IgD-negative memory B cell (primary cell): ENCODE measurements at regions not wholly inside any gene's neighbourhood (a gene's known extent, or its start where the extent isn't known, plus 50 kb on each side); places are given as distances from the start of the nearest gene placed in this dataset.

Experiments
- H3K27ac Mint-ChIP-seq, 3 donors: one replicate each; pipeline ENCODE4 v1.8.0; 2020 to 2022; ENCODE audit warnings: mild to moderate bottlenecking in 3 of 3, mixed read lengths in 3 of 3, moderate library complexity in 1 of 3
- H3K27me3 Mint-ChIP-seq: one replicate; pipeline ENCODE4 v1.8.0; 2021; ENCODE audit warnings: mixed read lengths
- H3K36me3 Mint-ChIP-seq: one replicate; pipeline ENCODE4 v1.8.0; 2020; ENCODE audit warnings: mild to moderate bottlenecking, mixed read lengths
- H3K4me1 Mint-ChIP-seq, 3 donors: one replicate each; pipeline ENCODE4 v1.8.0; 2020 to 2022; ENCODE audit warnings: mixed read lengths in 3 of 3, mild to moderate bottlenecking in 1 of 3
- H3K4me3 Mint-ChIP-seq, 4 donors: one replicate each; pipeline ENCODE4 v1.8.0; 2020 to 2022; ENCODE audit warnings: mild to moderate bottlenecking in 4 of 4, mixed read lengths in 4 of 4, moderate library complexity in 3 of 4
- H3K9me3 Mint-ChIP-seq, 3 donors: one replicate each; pipeline ENCODE4 v1.8.0; 2020 to 2021; ENCODE audit warnings: mixed read lengths in 3 of 3, mild to moderate bottlenecking in 1 of 3

DNA sequence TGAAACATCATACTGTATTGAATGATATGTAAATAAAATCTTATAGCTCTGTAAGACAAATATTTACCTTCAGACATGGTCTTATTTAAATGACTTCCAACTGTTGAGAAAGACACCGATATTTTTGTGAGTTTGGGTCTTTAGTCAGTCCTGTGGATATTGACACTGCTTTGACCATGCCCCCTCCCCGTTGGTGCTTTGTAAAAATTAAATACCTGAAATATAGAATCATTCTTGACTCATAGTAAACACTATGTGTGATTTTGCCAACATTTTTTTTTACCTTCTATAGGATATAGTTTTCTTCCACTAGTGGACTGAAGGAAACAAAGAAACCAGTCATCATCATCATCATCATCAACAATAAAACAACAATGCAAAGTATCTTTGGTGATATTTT lies 114.3 kb upstream of the HS3ST1 start:
- Mint-ChIP-seq H3K4me3 (no peak overlapping the region), H3K36me3 (no peaks in the 10 kb centered on the region), H3K4me1 (peaks cover 8 to 16% (median 12%) of the 10 kb centered on the region in 3 donors), H3K27me3 (no peaks in the 10 kb centered on the region), H3K9me3 (no peaks in the 10 kb centered on the region), H3K27ac (no peak overlapping the region)

DNA sequence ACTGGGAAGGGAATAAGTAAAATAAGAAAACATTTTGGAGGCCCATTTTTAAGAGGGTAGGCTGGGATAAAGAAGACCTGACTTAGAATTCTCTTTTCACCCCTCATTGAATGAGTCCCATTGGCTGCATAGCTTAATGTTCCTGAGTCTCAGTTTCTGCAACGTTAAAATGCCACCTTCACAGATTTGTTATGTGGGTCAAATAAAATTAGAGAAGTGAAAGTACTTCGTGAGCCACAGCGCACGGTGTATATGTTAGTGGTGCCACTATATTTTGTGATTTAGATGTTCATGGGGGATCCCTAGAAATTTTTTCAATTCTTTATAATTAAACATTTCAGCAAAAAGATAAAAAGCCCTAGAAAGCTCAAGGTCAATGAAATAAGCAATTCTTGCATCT lies 109.2 kb upstream of the HS3ST1 start:
- Mint-ChIP-seq H3K4me3 (peak overlapping the region in 2 of 4 donors; percentile 2 to 20), H3K9me3 (peaks cover 0 to 2% (median 0%) of the 10 kb centered on the region in 3 donors), H3K27ac (no peak overlapping the region), H3K4me1 (peaks cover 7 to 11% (median 10%) of the 10 kb centered on the region in 3 donors), H3K36me3 (peaks cover 3% of the 10 kb centered on the region), H3K27me3 (peaks cover 5% of the 10 kb centered on the region)

DNA sequence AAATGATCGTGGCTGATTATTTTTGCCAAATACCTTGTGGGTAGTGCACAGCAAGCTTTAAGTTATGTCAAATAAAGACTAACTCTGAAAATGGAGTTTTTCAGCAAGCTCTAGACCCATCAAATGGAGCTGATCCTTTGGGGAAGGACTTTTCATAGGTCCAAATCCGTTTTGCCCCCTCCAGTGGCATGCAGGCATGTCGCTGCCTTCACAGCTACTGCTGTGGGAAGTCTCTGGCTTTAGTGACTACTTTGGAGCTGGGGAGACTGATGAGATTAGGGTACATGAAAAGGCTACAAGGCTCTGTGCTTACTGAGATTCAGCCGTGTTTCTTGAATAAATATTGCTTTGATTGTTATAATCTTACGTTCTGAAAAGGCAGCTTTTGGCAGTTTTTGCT lies 106.6 kb upstream of the HS3ST1 start:
- Mint-ChIP-seq H3K27me3 (peaks cover 5% of the 10 kb centered on the region), H3K4me1 (peaks cover 7 to 11% (median 10%) of the 10 kb centered on the region in 3 donors), H3K36me3 (peaks cover 3% of the 10 kb centered on the region), H3K9me3 (peaks cover 2 to 5% (median 2%) of the 10 kb centered on the region in 3 donors), H3K4me3 (no peak overlapping the region), H3K27ac (no peak overlapping the region)

- Mint-ChIP-seq H3K27me3 (peaks cover 5% of the 10 kb centered on the region), H3K36me3 (peaks cover 3% of the 10 kb centered on the region), H3K27ac (no peak overlapping the region), H3K4me3 (no peak overlapping the region), H3K4me1 (peaks cover 7 to 11% (median 10%) of the 10 kb centered on the region in 3 donors), H3K9me3 (peaks cover 2 to 8% (median 5%) of the 10 kb centered on the region in 3 donors)
These were observed 106.1 kb upstream of the HS3ST1 start for GRCh38 chr4:11534623-11535302.

GRCh38 chr4:11532138-11532537 lies 103.4 kb upstream of the HS3ST1 start:
- Mint-ChIP-seq H3K4me3 (no peak overlapping the region), H3K27me3 (peaks cover 5% of the 10 kb centered on the region), H3K36me3 (peaks cover 3% of the 10 kb centered on the region), H3K9me3 (peaks cover 2 to 8% (median 5%) of the 10 kb centered on the region in 3 donors), H3K27ac (no peak overlapping the region), H3K4me1 (no peaks in the 10 kb centered on the region)

- no peaks in the 10 kb centered on the region for H3K4me1 Mint-ChIP-seq
- H3K9me3 Mint-ChIP-seq, result peaks cover 2 to 8% (median 6%) of the 10 kb centered on the region in 3 donors
- H3K4me3 Mint-ChIP-seq, result no peak overlapping the region
- no peaks in the 10 kb centered on the region for H3K36me3 Mint-ChIP-seq
- no peak overlapping the region for H3K27ac Mint-ChIP-seq
- H3K27me3 Mint-ChIP-seq, result peaks cover 1% of the 10 kb centered on the region
These were observed 101.0 kb upstream of the HS3ST1 start for GRCh38 chr4:11529625-11530201.

GRCh38 chr4:11525085-11525484 lies 96.4 kb upstream of the HS3ST1 start:
- H3K36me3 Mint-ChIP-seq, result no peaks in the 10 kb centered on the region
- H3K27me3 Mint-ChIP-seq, result no peaks in the 10 kb centered on the region
- no peak overlapping the region for H3K27ac Mint-ChIP-seq
- no peaks in the 10 kb centered on the region for H3K4me1 Mint-ChIP-seq
- no peak overlapping the region for H3K4me3 Mint-ChIP-seq
- peaks cover 0 to 3% (median under 1%) of the 10 kb centered on the region in 3 donors for H3K9me3 Mint-ChIP-seq

- Mint-ChIP-seq H3K4me3 (no peak overlapping the region), H3K27me3 (peaks cover 6% of the 10 kb centered on the region), H3K36me3 (no peaks in the 10 kb centered on the region), H3K4me1 (peaks cover 0 to 2% (median 0%) of the 10 kb centered on the region in 3 donors), H3K27ac (no peak overlapping the region), H3K9me3 (no peaks in the 10 kb centered on the region)
These were observed 90.1 kb upstream of the HS3ST1 start for GRCh38 chr4:11518754-11519153.

DNA sequence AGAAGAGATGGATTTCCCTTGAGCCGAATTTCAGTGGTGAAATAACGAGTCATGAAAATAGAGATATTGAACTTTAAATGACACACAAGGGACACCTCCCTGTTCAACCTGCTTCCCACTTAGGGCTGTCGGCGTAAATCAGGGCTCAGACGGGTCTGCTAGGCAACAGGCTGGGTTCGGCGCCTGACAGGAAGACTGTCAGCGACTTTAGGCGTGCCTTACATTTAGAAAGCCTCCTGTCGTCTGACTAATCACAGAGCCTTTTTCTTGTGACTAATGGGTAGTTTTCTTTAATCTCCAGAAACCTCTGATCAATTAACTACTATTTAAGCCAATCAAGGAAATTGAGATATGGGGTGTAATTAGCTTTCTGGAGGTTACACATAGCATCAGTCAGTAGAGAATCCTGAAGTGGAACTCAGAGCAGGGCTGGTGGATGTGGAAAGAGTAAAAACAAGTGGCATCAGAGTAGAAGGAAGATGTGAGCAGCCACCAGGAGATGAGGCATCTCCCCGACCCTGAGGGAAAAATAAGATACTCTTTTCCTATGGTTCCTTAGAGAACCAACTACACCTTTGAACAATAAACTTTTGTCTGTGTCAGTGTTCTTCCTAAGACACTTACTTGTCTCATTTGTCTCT lies 86.2 kb upstream of the HS3ST1 start:
- no peak overlapping the region for H3K27ac Mint-ChIP-seq
- peaks cover 0 to 5% (median 3%) of the 10 kb centered on the region in 3 donors for H3K4me1 Mint-ChIP-seq
- H3K4me3 Mint-ChIP-seq, result no peak overlapping the region
- H3K27me3 Mint-ChIP-seq, result peaks cover 12% of the 10 kb centered on the region
- peaks cover 4% of the 10 kb centered on the region for H3K36me3 Mint-ChIP-seq
- H3K9me3 Mint-ChIP-seq, result no peaks in the 10 kb centered on the region

GRCh38 chr4:11514003-11514402 lies 85.3 kb upstream of the HS3ST1 start:
- H3K9me3 Mint-ChIP-seq, result no peaks in the 10 kb centered on the region
- no peak overlapping the region for H3K27ac Mint-ChIP-seq
- H3K27me3 Mint-ChIP-seq, result peaks cover 12% of the 10 kb centered on the region
- H3K4me3 Mint-ChIP-seq, result no peak overlapping the region
- H3K4me1 Mint-ChIP-seq, result peaks cover 0 to 12% (median 8%) of the 10 kb centered on the region in 3 donors
- H3K36me3 Mint-ChIP-seq, result peaks cover 4% of the 10 kb centered on the region

- Mint-ChIP-seq H3K9me3 (no peaks in the 10 kb centered on the region), H3K36me3 (peaks cover 4% of the 10 kb centered on the region), H3K27me3 (peaks cover 13% of the 10 kb centered on the region), H3K4me1 (peaks cover 0 to 10% (median 8%) of the 10 kb centered on the region in 3 donors), H3K4me3 (no peak overlapping the region), H3K27ac (no peak overlapping the region)
These were observed 84.2 kb upstream of the HS3ST1 start for GRCh38 chr4:11512871-11513270.

DNA sequence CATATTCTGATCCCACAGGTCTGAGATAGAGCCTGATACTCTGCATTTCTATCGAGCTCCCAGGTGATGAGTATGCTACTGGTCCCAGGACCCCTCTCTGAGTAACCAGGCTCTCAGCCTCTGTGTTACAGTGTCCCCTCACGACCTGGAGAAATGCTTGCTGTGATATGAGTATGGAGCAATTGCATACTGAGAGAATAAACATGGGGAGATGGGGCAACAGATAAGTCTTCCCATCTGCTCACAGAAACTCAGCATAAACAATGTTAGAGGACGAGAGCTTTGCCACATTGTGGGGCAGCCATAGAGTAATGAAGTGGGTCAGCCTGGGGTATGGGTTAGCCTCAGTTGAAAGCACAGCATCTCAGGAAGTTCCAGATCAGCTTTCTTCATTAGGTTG lies 82.6 kb upstream of the HS3ST1 start:
- peaks cover 4% of the 10 kb centered on the region for H3K36me3 Mint-ChIP-seq
- H3K27me3 Mint-ChIP-seq, result peaks cover 14% of the 10 kb centered on the region
- H3K27ac Mint-ChIP-seq, result no peak overlapping the region
- peaks cover 0 to 4% (median 0%) of the 10 kb centered on the region in 3 donors for H3K9me3 Mint-ChIP-seq
- H3K4me3 Mint-ChIP-seq, result no peak overlapping the region
- H3K4me1 Mint-ChIP-seq, result peaks cover 0 to 10% (median 8%) of the 10 kb centered on the region in 3 donors

DNA sequence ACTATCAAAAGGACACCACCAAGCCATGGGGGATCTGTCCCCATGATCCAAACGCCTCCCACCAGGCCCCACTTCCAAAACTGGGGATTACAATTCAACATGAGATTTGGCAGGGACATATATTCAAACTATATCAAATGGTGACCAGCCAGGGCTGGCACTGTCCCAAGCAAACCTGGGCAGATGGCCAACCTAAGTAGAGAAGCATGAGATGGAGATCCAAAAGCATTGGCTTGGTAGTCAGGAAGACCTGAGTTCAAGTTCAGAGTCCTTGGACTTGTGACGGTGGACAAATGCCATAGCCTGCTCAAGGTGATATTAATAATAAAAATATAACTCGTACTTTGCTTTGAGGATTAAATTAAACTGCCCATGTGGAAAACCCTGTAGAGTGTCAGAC lies 79.2 kb upstream of the HS3ST1 start:
- peaks cover 0 to 10% (median 10%) of the 10 kb centered on the region in 3 donors for H3K4me1 Mint-ChIP-seq
- H3K27ac Mint-ChIP-seq, result no peak overlapping the region
- peaks cover 7% of the 10 kb centered on the region for H3K27me3 Mint-ChIP-seq
- peaks cover 2% of the 10 kb centered on the region for H3K36me3 Mint-ChIP-seq
- H3K4me3 Mint-ChIP-seq, result no peak overlapping the region
- peaks cover 0 to 4% (median 0%) of the 10 kb centered on the region in 3 donors for H3K9me3 Mint-ChIP-seq

DNA sequence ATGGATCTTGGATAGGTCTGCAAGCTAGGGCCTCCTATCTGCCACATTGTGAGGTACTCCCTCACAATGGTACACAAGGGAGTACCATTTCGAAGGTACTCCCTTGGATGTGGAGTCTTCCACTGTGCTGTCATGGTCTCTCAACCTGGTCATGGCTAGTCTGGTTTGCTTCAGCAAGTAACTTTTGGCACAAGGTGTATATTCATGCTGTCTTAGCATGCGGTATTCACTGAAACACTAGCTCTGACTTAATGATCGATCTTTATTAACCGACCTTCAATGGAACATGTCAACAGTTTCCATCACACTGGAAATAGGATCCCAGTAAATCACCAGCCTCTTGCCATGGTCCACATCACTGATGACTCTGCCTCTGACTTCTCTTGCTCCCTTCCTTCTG lies 77.5 kb upstream of the HS3ST1 start:
- no peak overlapping the region for H3K27ac Mint-ChIP-seq
- peaks cover 0 to 10% (median 10%) of the 10 kb centered on the region in 3 donors for H3K4me1 Mint-ChIP-seq
- peaks cover 4% of the 10 kb centered on the region for H3K27me3 Mint-ChIP-seq
- H3K9me3 Mint-ChIP-seq, result peaks cover 0 to 4% (median 2%) of the 10 kb centered on the region in 3 donors
- no peak overlapping the region for H3K4me3 Mint-ChIP-seq
- peaks cover 2% of the 10 kb centered on the region for H3K36me3 Mint-ChIP-seq

DNA sequence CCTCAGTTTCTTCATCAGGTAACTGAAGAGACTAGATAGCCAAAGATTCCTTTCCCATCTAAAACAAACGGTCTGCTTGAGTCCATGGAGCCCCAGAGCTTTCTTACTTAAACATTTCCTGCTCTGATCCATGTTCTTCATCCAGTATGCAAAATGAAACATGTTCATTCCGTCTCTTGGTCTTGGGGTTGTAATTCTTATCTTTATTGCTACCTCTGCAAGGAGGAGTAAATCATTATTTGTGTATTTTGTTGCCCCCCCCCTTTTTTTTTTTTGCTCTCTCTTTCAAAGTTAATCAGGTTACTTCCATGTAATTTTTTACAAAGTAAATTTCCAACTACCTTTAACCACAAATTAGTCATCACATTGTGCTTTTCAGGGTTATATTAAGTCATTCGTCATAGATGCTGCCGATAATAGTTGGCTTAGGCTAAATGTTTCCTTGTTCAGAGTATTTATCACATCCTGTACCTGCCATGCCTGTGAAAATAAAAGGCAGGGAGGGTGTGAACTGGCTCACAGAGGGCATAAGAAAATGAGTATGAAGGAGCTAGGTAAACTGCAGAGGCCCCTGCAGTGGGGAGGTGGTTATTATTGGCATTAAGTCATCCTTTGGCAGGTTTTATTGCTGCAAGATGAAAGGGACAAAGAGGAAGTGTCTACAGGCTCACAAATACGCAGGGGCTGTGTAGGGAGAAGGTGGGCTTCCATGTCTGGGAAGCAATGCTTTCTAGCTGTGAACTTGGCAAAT lies 76.7 kb upstream of the HS3ST1 start:
- H3K9me3 Mint-ChIP-seq, result peaks cover 0 to 4% (median 2%) of the 10 kb centered on the region in 3 donors
- no peak overlapping the region for H3K27ac Mint-ChIP-seq

More for the DNA sequence above, 76.7 kb upstream of the HS3ST1 start:
- Mint-ChIP-seq H3K27me3 (peaks cover 4% of the 10 kb centered on the region), H3K4me3 (no peak overlapping the region), H3K4me1 (peaks cover 0 to 10% (median 8%) of the 10 kb centered on the region in 3 donors), H3K36me3 (peaks cover 2% of the 10 kb centered on the region)
